ENCODE measurements at regions not wholly inside any gene's neighbourhood (a gene's known extent, or its start where the extent isn't known, plus 50 kb on each side); places are given as distances from the start of the nearest gene placed in this dataset.

GRCh38 chr3:95189348-95189747, 1126.5 kb downstream of the NSUN3 start:
- Histone ChIP-seq H3K79me2 (ENCODE audit: insufficient read depth, low read length) (no peaks in the 10 kb centered on the region), H3K9me3 (ENCODE audit: control insufficient read depth in 1 of 2, insufficient read depth in 1 of 2, low read depth in 1 of 2, low read length in 2 of 2) (peaks cover 0 to 4% of the 10 kb centered on the region in 2 experiments; a peak in 2 of 4 replicates), H3K27ac (ENCODE audit: low read depth, low read length) (no peak overlapping the region), H3K9me2 (ENCODE audit: insufficient read depth) (no peaks in the 10 kb centered on the region), H3K27me3 (ENCODE audit: insufficient read depth, low read length) (no peaks in the 10 kb centered on the region), H3K36me3 (ENCODE audit: control insufficient read depth in 1 of 2, insufficient read depth in 2 of 2, low read length in 2 of 2) (no peaks in the 10 kb centered on the region), H2AFZ (ENCODE audit: low read depth, low read length, poor library complexity, severe bottlenecking) (no peak overlapping the region), H3K4me3 (replicated peaks in 1 of 2; ENCODE audit: low read depth in 1 of 2, low read length in 2 of 2) (no peak overlapping the region), H3K4me2 (ENCODE audit: low read length) (no peak overlapping the region), H4K20me1 (ENCODE audit: insufficient read depth) (no peaks in the 10 kb centered on the region), H3K4me1 (ENCODE audit: control insufficient read depth in 1 of 2, insufficient read depth in 2 of 2, low read length in 2 of 2) (no peaks in the 10 kb centered on the region), H3K9ac (ENCODE audit: low read length) (no peak overlapping the region)
- ATAC-seq (no peak), DNase-seq (ENCODE audit: low read depth, low spot score) (no peak)
- BruUV-seq (replicated peaks), result no TSS peak
- CTCF ChIA-PET, result no interaction called here
- POLR2A ChIA-PET, result no interaction called here
- RAD21 ChIA-PET (ENCODE audit: low non-redundant PET in 1 of 2, low total read pairs in 2 of 2, uncharacterized antibody in 2 of 2, unreplicated experiment in 2 of 2), result no interaction called here
- TF ChIP-seq MAX (IDR thresholded peaks at IDR 0.05) (no peak), SIN3A (IDR thresholded peaks at IDR 0.05; ENCODE audit: low read depth) (no peak)
- intact Hi-C loops (cut with micrococcal nuclease), result no loop called here

GRCh38 chr3:95197661-95198060, 1134.8 kb downstream of the NSUN3 start:
- ChIA-PET POLR2A (no interaction called here), RAD21 (ENCODE audit: low non-redundant PET in 1 of 2, low total read pairs in 2 of 2, uncharacterized antibody in 2 of 2, unreplicated experiment in 2 of 2) (no interaction called here), CTCF (no interaction called here)
- BruUV-seq (replicated peaks), result no TSS peak
- H3K27ac ChIP-seq (ENCODE audit: low read depth, low read length), result no peak overlapping the region
- H3K4me3 ChIP-seq (replicated peaks in 1 of 2; ENCODE audit: low read depth in 1 of 2, low read length in 2 of 2), result no peak overlapping the region
- intact Hi-C loops (cut with micrococcal nuclease), result no loop called here
- no peaks in the 10 kb centered on the region for H3K4me1 ChIP-seq (ENCODE audit: control insufficient read depth in 1 of 2, insufficient read depth in 2 of 2, low read length in 2 of 2)
- no peak for TF ChIP-seq RAD21 (IDR thresholded peaks at IDR 0.05; ENCODE audit: low read depth)
- TF ChIP-seq YY1 (IDR thresholded peaks at IDR 0.05; ENCODE audit: extremely low read depth, insufficient replicate concordance, low read depth, low read length), result no peak
- no peak for TF ChIP-seq ZFX (IDR thresholded peaks at IDR 0.05)
- no peak for TF ChIP-seq EGR1 (IDR thresholded peaks at IDR 0.05; ENCODE audit: low read depth)
- no peak for TF ChIP-seq REST (IDR thresholded peaks at IDR 0.05; ENCODE audit: low read depth)
- TF ChIP-seq ATF3 (IDR thresholded peaks at IDR 0.05), result no peak
- TF ChIP-seq TCF7L2 (IDR thresholded peaks at IDR 0.05; ENCODE audit: borderline replicate concordance, extremely low read depth, insufficient read depth, insufficient read length), result no peak
- TF ChIP-seq MAX (IDR thresholded peaks at IDR 0.05), result no peak
- TF ChIP-seq ZBTB33 (IDR thresholded peaks at IDR 0.05; ENCODE audit: extremely low read depth, insufficient replicate concordance, low read length), result no peak
- H4K20me1 ChIP-seq (ENCODE audit: insufficient read depth), result no peaks in the 10 kb centered on the region
- no peaks in the 10 kb centered on the region for H3K27me3 ChIP-seq (ENCODE audit: insufficient read depth, low read length)
- no peak overlapping the region for H2AFZ ChIP-seq (ENCODE audit: low read depth, low read length, poor library complexity, severe bottlenecking)
- no peak overlapping the region for H3K4me2 ChIP-seq (ENCODE audit: low read length)
- H3K79me2 ChIP-seq (ENCODE audit: insufficient read depth, low read length), result no peaks in the 10 kb centered on the region
- peaks cover 5 to 10% of the 10 kb centered on the region in 2 experiments; a peak in 2 of 4 replicates for H3K9me3 ChIP-seq (ENCODE audit: control insufficient read depth in 1 of 2, insufficient read depth in 1 of 2, low read depth in 1 of 2, low read length in 2 of 2)
- DNase-seq (ENCODE audit: low read depth, low spot score) (no peak), ATAC-seq (no peak)
- no peak overlapping the region for H3K9ac ChIP-seq (ENCODE audit: low read length)
- no peaks in the 10 kb centered on the region for H3K9me2 ChIP-seq (ENCODE audit: insufficient read depth)
- H3K36me3 ChIP-seq (ENCODE audit: control insufficient read depth in 1 of 2, insufficient read depth in 2 of 2, low read length in 2 of 2), result no peaks in the 10 kb centered on the region
